OCI-LY1 (cell line): ENCODE measurements at regions not wholly inside any gene's neighbourhood (a gene's known extent, or its start where the extent isn't known, plus 50 kb on each side); places are given as distances from the start of the nearest gene placed in this dataset.

ENCODE experiments used
- H2AFZ ChIP-seq: fragments of 200-600 bp; sonication (generic), shearing (Covaris generic); 2 replicates; pipeline ENCODE4 v1.6.0; 2014; ENCODE audit warnings: antibody characterized with exemption, mild to moderate bottlenecking, low read length
- H3F3A ChIP-seq: fragments of 200-600 bp; sonication (generic), shearing (Covaris generic); 2 replicates; pipeline ENCODE4 v1.6.0; 2014; ENCODE audit warnings: mild to moderate bottlenecking, antibody characterized with exemption, low read length, moderate library complexity; ENCODE audit not compliant: insufficient read depth
- H3K27ac ChIP-seq: fragments of 200-600 bp; sonication (generic); 2 replicates; pipeline ENCODE4 v1.5.1; 2014; ENCODE audit warnings: low read length, mixed run types, mild to moderate bottlenecking, low read depth; ENCODE audit not compliant: poor library complexity, severe bottlenecking
- H3K27me3 ChIP-seq: fragments of 200-600 bp; sonication (generic); 2 replicates; pipeline ENCODE4 v1.6.0; 2014; ENCODE audit warnings: antibody characterized with exemption, mild to moderate bottlenecking, low read length, moderate library complexity; ENCODE audit not compliant: insufficient read depth
- H3K36me3 ChIP-seq: fragments of 200-600 bp; sonication (generic); 2 replicates; pipeline ENCODE4 v1.6.1; 2014; ENCODE audit warnings: mild to moderate bottlenecking, antibody characterized with exemption, low read length, moderate library complexity, mixed read lengths; ENCODE audit not compliant: insufficient read depth
- H3K4me1 ChIP-seq: fragments of 200-600 bp; sonication (generic); 2 replicates; pipeline ENCODE4 v1.5.1; 2014; ENCODE audit warnings: mild to moderate bottlenecking, low read length, moderate library complexity; ENCODE audit not compliant: insufficient read depth, severe bottlenecking
- H3K4me2 ChIP-seq: fragments of 200-600 bp; sonication (generic), shearing (Covaris generic); 2 replicates; pipeline ENCODE4 v1.6.1; 2014; ENCODE audit warnings: low read length
- H3K4me3 ChIP-seq: fragments of 200-600 bp; sonication (generic); 2 replicates; pipeline ENCODE4 v1.5.1; 2014; ENCODE audit warnings: low read length, low read depth, mild to moderate bottlenecking, mixed read lengths; ENCODE audit not compliant: poor library complexity, severe bottlenecking
- H3K79me2 ChIP-seq: fragments of 200-600 bp; shearing (Covaris generic); 2 replicates; pipeline ENCODE4 v1.6.1; 2016; ENCODE audit warnings: mixed run types, low read length, mixed read lengths; ENCODE audit not compliant: insufficient read depth
- H3K9ac ChIP-seq: fragments of 200-600 bp; sonication (generic), shearing (Covaris generic); 2 replicates; pipeline ENCODE4 v1.6.1; 2014; ENCODE audit warnings: mild to moderate bottlenecking, low read length, mixed read lengths
- H3K9me2 ChIP-seq: fragments of 200-600 bp; sonication (generic), shearing (Covaris generic); 2 replicates; pipeline ENCODE4 v1.6.1; 2014; ENCODE audit warnings: low read depth, mild to moderate bottlenecking, low read length, mixed read lengths
- H3K9me3 ChIP-seq: fragments of 200-600 bp; shearing (Covaris generic); 2 replicates; pipeline ENCODE4 v1.6.1; 2014; ENCODE audit warnings: low read length, mixed read lengths
- H4K20me1 ChIP-seq: fragments of 200-600 bp; sonication (generic), shearing (Covaris generic); 2 replicates; pipeline ENCODE4 v1.6.0; 2016; ENCODE audit warnings: mild to moderate bottlenecking, low read length; ENCODE audit not compliant: insufficient read depth
- CTCF ChIP-seq: fragments of 200-600 bp; sonication (generic), shearing (Covaris generic); IDR thresholded peaks from 2 replicates; pipeline ENCODE4 v1.5.1; 2017; ENCODE audit warnings: mild to moderate bottlenecking, antibody characterized with exemption, low read length, moderate library complexity, mixed read lengths
- EZH2 ChIP-seq: fragments of 200-600 bp; sonication (generic), shearing (Covaris generic); IDR thresholded peaks from 2 replicates; pipeline ENCODE4 v1.8.0; 2017; ENCODE audit warnings: borderline replicate concordance, mixed run types, mild to moderate bottlenecking, antibody characterized with exemption, low read length, moderate library complexity, mixed read lengths

- Histone ChIP-seq H4K20me1 (no peaks in the 10 kb centered on the region), H3K9me2 (no peaks in the 10 kb centered on the region), H3K79me2 (no peaks in the 10 kb centered on the region), H3K4me2 (no peak overlapping the region), H3K36me3 (no peaks in the 10 kb centered on the region), H3K27me3 (no peaks in the 10 kb centered on the region), H2AFZ (no peak overlapping the region), H3K9me3 (no peaks in the 10 kb centered on the region), H3K4me3 (no peak overlapping the region), H3K27ac (no peak overlapping the region), H3F3A (no peaks in the 10 kb centered on the region), H3K9ac (no peak overlapping the region), H3K4me1 (no peaks in the 10 kb centered on the region)
- no peak for TF ChIP-seq CTCF
- TF ChIP-seq EZH2 = no peak
These were observed 63.0 kb upstream of the ADAMTSL1 start for GRCh38 chr9:18410983-18411382.

GRCh38 chr9:18421391-18421790 is 52.6 kb upstream of the ADAMTSL1 start:
- no peaks in the 10 kb centered on the region for H3K9me3 ChIP-seq
- TF ChIP-seq EZH2 (no peak), CTCF (no peak)
- no peaks in the 10 kb centered on the region for H3F3A ChIP-seq
- no peak overlapping the region for H3K4me3 ChIP-seq
- H3K4me2 ChIP-seq = no peak overlapping the region
- no peak overlapping the region for H3K27ac ChIP-seq
- H3K9me2 ChIP-seq = no peaks in the 10 kb centered on the region
- H3K36me3 ChIP-seq = no peaks in the 10 kb centered on the region
- no peaks in the 10 kb centered on the region for H4K20me1 ChIP-seq
- H2AFZ ChIP-seq = no peak overlapping the region
- no peaks in the 10 kb centered on the region for H3K27me3 ChIP-seq
- no peaks in the 10 kb centered on the region for H3K79me2 ChIP-seq
- H3K4me1 ChIP-seq = no peaks in the 10 kb centered on the region
- H3K9ac ChIP-seq = no peak overlapping the region

GRCh38 chr9:18422296-18423036 is 51.5 kb upstream of the ADAMTSL1 start:
- Histone ChIP-seq H3K9me2 (no peaks in the 10 kb centered on the region), H3K27ac (no peak overlapping the region), H4K20me1 (no peaks in the 10 kb centered on the region), H3F3A (no peaks in the 10 kb centered on the region), H3K27me3 (no peaks in the 10 kb centered on the region), H2AFZ (no peak overlapping the region), H3K4me3 (no peak overlapping the region), H3K9ac (no peak overlapping the region), H3K79me2 (no peaks in the 10 kb centered on the region), H3K36me3 (no peaks in the 10 kb centered on the region), H3K4me2 (no peak overlapping the region), H3K9me3 (no peaks in the 10 kb centered on the region), H3K4me1 (no peaks in the 10 kb centered on the region)
- TF ChIP-seq EZH2 = no peak
- TF ChIP-seq CTCF = no peak
